Kidney capillary endothelial cell (primary cell): ENCODE measurements at regions not wholly inside any gene's neighbourhood (a gene's known extent, or its start where the extent isn't known, plus 50 kb on each side); places are given as distances from the start of the nearest gene placed in this dataset.
A peak's percentile ranks its signal among the peaks of the same experiment; 100 is the strongest.
"Not testable (repeated sequence)": the region's sequence is repeated elsewhere in the genome, so short reads cannot be mapped to it uniquely, and the experiment has no call there.

Experiments used
- DNase-seq: peaks from one replicate; pipeline ENCODE4 v3.0.0-alpha.2; 2018; ENCODE audit warnings: low spot score

DNA sequence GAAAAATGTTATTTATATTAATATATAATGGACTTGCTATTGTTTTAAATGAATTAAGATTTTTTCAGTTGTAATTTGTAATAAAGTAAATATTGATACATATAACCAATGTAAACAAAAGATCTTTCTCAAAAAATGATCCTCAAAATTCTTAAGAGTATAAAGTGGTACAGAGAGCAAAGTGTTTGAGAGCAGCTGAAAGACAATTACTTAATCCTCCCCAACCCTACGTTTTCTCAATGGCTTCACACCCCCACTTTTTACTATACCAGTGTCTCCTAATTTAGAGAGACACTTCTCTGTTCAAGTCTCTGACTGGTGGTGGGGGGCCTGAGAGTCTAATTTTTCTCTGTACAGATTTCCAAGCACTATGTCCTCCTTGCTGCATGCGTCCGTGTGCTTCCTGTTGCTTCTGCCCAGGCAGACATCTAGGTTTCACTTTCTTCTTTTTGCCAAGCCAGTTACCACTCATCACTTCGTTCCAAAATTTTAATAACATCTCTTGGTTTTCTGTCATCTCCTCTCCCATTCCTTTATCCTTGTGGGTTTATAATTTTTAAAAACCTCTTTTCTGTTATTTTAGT lies 276.3 kb upstream of the DNAJC19 start:
- DNase-seq: no peak

- DNase-seq: no peak
Observed at GRCh38 chr3:181264486-181264885, 274.9 kb upstream of the DNAJC19 start.

GRCh38 chr3:181253796-181254195 lies 264.3 kb upstream of the DNAJC19 start:
- DNase-seq: no peak

- DNase-seq: no peak
Observed at GRCh38 chr3:181252631-181253030, 263.1 kb upstream of the DNAJC19 start.

GRCh38 chr3:181250714-181251113 lies 261.2 kb upstream of the DNAJC19 start:
- no peak for DNase-seq

GRCh38 chr3:181239441-181239840 lies 249.9 kb upstream of the DNAJC19 start:
- no peak for DNase-seq

DNA sequence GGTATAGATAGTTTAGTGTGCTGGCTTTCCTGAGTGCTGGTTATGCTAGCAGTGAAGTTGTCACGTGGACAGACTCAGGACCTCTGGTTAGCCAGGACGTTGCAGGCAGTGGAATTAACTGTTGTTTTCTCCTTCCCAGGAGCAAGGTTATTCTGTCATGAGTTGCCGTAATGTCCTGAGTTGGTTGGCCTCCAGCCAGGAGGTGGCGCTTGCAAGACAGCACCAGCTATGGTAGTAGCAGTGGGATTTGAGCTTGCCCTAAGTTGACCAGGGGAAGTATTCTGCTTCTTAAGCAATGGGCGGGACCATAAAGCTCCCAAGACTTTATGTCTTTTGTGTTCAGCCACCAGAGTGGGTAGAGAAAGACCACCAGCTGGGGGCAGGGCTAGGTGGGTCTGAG lies 240.7 kb upstream of the DNAJC19 start:
- no peak for DNase-seq

DNA sequence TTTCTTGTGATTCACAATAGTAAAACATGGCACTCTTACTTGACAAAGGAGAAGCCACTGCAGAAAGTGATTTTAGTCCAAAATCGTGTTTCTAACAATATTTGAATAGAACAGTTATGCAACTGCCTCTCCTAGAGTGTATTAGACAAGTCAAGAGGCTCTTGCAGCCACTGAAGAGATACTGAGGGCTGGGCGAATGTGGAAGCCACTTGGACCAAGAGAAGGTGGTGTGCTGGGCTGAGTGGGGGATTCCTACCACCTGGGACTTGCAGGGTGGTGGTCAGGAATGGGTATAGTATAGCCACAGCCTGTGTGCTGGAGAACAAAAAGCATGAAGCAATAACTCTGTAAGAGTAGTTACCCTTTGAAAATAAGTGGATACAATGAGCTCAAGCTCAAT lies 223.8 kb upstream of the DNAJC19 start:
- DNase-seq: no peak

- DNase-seq: no peak
Observed at GRCh38 chr3:181212271-181212670, 222.7 kb upstream of the DNAJC19 start.

DNA sequence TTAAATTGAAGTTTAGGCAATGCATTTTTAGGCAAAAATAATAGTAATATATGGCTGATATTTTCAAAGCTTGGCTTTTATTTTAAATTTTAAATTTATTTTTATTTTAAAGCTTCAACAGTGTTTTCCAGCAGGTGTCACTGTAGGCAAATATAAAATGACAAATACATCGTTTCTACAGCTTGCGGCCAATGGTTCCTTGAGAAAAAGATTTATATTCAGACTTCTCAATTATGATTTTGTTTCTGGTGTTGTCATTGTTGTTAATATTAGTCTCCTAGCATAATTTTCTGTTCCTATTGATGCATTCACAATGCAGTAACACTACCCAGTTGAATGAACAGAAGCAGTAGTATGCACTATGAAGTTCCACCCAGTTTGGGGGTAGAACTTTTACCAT lies 220.7 kb upstream of the DNAJC19 start:
- peak; percentile 17 for DNase-seq

- DNase-seq: no peak
Observed at GRCh38 chr3:181189556-181189955, 200.0 kb upstream of the DNAJC19 start.

GRCh38 chr3:181183764-181184163 lies 194.2 kb upstream of the DNAJC19 start:
- no peak for DNase-seq

DNA sequence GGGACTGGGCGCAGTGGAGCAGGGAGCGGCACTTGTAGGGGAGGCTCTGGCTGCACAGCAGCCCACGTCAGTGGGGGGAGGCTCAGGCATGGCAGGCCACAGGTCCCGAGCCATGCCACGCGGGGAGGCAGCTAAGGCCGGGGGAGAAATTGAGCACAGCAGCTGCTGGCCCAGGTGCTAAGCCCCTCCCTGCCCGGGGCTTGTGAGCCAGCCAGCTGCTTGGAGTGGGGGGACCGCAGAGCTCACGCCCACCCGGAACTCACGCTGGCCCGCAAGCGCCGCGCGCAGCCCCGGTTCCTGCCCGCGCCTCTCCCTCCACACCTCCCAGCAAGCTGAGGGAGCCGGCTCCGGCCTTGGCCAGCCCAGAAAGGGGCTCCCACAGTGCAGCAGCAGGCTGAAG lies 193.5 kb upstream of the DNAJC19 start:
- not testable (repeated sequence) for DNase-seq

DNA sequence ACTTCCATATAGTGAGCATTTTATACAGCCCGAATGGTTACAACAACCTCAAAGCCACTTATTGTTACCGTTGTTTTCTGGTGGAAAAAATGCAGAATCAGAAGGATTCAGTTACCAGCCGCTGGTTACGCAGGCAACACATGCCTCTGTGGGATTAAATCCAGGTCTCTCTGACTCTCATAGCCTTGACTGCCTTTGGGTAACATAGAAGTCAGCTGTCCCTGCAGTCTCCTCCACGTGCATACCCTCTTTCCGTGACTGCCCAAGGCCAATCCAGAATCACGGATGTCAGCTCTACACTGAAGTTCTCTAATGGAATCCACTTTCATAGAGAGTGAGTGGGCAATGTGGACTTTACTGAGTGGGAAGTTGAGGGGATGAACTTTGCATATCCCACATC lies 189.5 kb upstream of the DNAJC19 start:
- DNase-seq: no peak

GRCh38 chr3:181176601-181177000 lies 187.1 kb upstream of the DNAJC19 start:
- peak; percentile 40 for DNase-seq

GRCh38 chr3:181174676-181175233 lies 185.2 kb upstream of the DNAJC19 start:
- DNase-seq: no peak

- DNase-seq: no peak
Observed at GRCh38 chr3:181174022-181174421, 184.5 kb upstream of the DNAJC19 start.

DNA sequence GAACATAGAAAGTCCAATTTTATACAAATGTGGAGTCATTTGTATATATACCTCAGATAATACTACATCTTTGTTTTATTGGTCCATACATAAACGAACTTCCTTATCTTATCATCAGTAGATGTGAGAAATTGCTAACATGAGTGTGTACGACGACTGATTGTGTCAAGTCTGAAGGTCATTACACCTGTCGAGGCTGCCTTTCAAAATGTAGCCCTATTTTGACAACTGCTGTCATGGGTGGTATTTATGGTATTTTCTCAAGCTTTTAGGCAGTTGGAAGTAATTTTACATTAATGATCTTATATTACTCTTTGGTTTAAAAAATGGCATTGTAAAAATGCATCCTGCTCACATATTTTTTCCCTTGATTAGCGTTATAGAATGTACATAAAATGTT lies 183.7 kb upstream of the DNAJC19 start:
- no peak for DNase-seq

GRCh38 chr3:181134873-181135272 lies 145.3 kb upstream of the DNAJC19 start:
- DNase-seq: no peak

DNA sequence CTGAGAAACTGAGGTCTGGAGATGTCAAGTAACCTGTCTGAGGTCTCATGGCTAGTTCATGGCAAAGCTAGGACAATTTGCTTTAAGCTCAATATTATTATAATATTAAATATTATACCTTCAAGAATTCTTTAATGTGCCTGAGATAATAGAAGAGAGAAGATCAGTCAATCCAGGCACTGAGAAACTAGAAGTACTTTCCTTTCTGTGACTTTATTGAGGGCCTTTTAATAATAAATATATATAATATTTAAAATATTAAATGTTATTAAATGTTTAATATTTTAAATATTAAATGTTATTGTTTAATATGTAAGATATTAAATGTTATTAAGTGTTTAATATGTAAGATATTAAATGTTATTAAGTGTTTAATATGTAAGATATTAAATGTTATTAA lies 144.3 kb upstream of the DNAJC19 start:
- no peak for DNase-seq

- DNase-seq: no peak
Observed at GRCh38 chr3:181105646-181106045, 116.1 kb upstream of the DNAJC19 start.

DNA sequence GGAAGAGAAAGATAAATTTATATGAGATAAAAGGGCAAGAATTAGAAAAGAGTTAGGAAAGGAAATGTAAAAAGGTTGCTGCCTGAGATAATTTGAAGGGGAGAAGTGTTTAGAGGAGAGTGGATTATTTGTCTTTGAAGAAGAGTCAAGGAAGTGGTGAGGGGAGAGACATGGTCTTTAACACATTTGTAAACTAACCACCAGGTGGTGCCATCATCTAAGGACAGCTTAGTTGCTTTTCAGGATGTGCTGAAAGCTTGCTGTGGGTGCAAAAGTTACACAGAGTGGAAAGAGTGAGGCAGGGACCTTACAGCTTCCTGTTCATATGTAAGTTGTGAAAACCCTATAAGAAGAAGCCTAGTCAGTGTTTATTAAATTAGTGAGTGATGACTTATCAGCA lies 114.1 kb upstream of the DNAJC19 start:
- peak; percentile 1 for DNase-seq

DNA sequence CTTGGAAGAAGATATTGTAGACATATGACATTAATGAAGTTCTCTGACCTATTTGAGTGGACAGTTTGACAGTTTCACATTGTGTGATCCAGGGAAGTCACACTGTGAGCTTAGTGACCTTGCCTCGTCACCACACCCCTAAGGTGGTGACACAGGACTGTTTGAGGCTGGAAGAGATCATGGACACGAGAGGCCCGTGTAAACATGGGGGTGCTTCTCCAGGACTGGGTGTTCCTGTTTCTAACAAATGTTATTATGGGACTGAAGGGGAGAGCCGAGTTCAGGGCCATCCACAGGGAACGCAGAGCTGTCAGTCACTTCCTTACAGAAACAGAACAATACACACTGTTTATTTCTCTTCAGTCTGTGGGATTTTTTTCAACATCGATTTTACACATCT lies 96.5 kb upstream of the DNAJC19 start:
- DNase-seq: no peak

DNA sequence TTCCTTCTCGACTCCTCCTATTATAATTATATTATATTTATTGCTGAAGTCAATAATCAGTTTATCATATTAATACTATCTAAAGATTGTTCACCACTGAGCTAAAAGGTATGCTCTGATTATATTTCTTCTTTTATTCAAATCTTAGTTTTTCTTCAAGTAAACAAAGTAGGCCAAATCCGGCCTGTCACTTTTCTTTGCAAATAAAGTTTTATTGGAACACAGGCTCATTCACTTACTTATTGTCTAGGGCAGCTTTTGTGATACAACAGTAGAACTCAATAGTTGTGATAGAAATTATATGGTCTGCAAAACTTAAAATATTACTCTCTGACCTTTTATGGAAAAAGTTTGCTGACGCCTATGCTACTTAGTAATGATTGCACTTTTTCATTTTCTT lies 92.4 kb upstream of the DNAJC19 start:
- DNase-seq: no peak

DNA sequence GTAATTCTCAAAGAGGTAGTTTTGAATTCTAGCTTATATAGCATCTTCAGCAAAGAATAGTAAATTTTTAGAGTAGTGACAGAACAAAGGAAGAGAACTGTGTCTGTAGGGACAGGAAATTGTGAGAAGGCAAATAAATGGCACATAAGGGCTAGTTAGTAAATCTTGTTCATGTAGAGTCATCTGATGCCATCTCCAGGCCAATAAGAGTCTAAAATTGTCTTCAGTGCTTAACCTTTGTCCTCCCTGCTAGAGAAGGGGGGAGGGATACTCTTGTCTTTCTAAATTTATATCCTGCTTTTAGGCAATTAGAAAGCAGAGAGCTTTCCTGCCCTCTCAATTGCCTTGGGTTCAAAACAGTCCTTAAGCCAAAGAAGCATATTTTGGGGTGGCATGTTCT lies 87.0 kb upstream of the DNAJC19 start:
- no peak for DNase-seq
